SW 1271 (cell line): ENCODE measurements at regions not wholly inside any gene's neighbourhood (a gene's known extent, or its start where the extent isn't known, plus 50 kb on each side); places are given as distances from the start of the nearest gene placed in this dataset.

ENCODE experiments used
- DNase-seq, 2 experiments: peaks; one replicate each; lab custom pipeline; 2025; lab: John Stamatoyannopoulos, UW

DNA sequence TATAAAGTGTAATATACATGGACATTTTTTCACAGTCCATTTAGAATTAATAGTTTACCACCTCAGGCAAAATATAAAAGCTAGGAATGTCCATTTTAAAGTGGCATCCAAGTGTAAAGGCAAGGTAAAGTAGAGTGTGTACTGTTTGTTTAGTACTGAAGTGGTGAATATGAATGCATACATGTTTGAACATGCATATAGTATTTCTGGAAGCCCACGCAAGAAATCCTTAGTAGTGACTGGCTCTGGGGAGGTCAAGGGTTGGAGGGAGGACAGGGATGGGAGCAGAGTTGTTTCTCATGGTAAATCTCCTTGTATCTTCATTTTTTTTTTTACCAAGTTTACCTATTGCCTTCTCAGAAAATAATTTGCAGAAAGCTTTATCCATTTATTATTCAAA, 129.2 kb downstream of the UNC5CL start:
- DNase-seq = no peak

GRCh38 chr6:40907198-40907701, 131.8 kb downstream of the UNC5CL start:
- DNase-seq = no peak

DNA sequence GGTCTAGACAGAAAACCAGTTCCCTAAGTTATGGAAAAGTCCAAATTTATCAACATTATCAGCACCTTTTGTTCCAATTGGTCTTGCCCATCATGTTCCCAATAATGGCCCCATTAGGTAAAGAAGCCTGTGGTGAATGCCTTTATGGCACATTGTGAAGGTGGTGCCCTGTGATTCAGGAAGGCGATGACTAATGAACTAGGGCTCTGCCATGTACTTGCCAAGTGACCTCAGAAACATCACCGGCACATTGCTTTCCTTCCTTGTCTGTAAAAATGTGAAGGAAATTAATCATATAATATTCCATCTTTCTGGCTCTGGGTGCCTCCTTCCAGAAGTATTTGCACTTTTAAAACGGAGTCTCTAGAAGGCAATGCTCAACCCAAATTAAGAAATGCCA, 132.3 kb downstream of the UNC5CL start:
- no peak for DNase-seq

- DNase-seq = no peak
Measured at GRCh38 chr6:40904583-40905194, 134.3 kb downstream of the UNC5CL start.

GRCh38 chr6:40903456-40903855, 135.6 kb downstream of the UNC5CL start:
- no peak for DNase-seq

DNA sequence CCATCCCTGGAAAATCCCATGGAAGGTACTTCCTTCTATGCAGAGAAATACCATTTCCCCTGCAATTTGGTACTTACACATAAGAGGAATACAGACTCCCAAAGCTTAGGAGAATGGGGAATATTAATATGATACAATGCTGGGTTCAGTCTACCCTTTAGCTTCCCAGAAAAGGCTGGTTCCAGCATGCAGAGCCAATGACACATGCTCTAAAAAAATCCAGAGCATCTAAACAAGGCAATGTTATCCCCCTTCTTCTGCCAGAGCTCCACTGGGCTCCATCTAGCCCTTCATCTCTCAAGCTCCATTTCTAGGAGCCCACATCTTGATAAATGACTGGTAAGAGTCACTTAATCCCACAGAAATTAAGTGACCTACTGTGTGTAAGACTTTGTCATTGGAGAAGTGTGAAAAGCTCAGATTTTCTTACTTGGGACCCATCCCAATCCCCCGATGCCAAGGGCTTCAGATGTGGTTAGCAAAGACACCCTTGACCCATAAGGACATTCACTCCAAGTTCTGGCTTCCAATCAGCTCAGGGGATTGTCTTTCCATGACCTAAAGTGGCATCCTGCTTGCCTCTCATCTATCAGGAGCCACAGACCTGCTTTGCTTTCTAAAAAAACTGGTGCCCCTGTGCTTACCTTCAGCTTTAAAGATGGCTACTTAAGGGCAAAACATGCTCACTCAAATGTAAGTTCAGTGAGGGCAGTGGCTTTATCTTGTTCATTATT, 137.5 kb downstream of the UNC5CL start:
- no peak for DNase-seq

DNA sequence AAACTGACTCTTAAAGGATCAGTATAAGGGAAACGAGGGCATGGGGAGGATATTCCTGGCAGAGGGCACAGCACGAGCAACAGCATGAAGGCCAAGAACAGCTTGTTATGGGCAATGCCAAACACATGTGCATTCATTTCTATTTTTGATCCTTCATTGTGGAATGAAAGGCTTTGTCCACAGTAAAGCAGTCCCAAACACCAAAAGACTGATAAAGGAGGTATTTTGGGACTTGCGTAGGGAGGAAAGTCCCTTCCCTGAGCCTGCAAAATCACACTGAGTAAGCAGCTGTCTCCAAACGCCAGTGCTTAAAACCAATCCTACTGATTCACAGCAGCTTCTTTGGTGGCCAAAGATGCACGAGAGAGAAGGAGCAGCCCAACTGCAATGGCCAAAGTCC, 138.2 kb downstream of the UNC5CL start:
- no peak for DNase-seq

DNA sequence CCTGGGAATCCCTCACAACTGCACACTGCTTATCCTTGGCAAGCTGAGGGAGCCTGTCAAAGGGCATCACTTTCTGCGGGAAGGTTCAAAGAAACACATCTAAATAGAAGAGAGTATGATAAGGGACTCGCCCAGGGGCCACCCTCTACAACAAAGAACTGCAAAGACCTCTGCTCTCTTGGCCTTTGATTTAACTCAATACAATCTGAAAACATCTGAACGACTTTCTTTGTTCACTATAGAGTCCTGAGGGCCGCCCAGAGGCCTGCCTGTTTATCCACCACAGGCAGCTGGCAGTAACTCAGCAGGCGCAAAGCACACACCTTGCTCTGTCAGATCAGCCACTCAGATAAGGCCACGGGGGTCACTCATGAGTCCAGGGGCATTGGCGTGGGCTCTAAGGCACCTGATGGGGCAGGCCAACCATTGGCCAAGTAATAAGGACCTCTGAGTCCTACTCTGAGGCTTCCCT, 139.3 kb downstream of the UNC5CL start:
- DNase-seq = no peak

GRCh38 chr6:40898073-40898472, 140.9 kb downstream of the UNC5CL start:
- no peak for DNase-seq

GRCh38 chr6:40897390-40898003, 141.5 kb downstream of the UNC5CL start:
- no peak for DNase-seq

DNA sequence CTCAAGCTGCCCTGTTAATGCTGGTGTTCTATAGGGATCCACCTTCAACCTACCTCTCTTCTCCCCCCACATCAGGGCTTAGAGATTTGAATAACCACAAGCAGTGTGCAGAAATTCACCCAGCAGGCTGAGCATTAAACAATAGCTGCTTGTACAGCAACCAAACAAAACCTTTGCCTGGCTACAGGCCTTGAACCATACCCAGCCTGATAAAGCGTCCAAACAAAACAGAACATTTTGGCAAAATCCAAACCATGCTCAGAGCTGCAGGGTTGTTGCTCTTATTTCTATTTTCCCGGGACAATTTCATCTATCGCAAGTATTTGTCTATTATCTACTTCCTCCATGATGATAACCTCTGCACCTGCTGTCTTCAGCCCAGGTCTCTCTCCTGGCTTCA, 142.3 kb downstream of the UNC5CL start:
- no peak for DNase-seq

DNA sequence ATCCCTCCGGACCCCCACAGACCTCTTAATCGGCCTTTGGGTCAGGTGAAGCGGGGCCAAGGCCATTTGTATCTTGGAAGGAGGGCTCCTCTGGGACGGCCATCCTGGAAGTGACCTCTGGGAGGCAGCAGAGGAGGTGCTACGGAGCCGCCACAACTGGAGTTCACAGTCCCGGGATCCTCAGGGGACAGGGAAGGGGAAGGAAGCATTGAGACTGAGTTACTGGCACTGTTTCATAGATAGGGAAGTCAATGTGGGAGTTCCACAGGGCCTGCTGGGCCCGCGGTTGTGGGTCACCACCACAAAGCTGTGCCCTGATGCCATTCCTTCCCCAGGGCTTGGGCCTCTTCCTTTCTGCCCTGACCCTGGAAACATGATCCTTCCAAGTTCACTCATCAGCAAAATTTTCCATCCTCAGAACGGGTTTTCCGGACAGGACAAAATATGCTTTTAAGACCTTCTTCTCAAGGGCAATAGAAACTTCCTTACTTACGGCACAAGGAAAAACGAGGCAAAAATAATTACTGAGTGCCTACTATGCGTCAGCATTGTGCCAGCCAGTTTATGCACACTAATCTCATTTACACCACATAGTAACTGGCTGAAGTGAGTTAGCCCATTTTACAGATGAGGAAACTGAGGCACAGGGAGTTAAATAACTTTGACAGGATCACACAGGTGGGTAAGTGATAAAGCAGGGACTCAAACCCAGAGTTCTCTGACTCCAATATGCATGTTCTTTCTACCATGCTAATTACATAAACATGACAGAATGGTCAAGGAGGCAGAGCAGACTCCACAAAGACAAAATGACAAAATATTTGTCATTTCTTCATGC, 143.8 kb downstream of the UNC5CL start:
- peak in 1 of 2 experiments; percentile 7 for DNase-seq

DNA sequence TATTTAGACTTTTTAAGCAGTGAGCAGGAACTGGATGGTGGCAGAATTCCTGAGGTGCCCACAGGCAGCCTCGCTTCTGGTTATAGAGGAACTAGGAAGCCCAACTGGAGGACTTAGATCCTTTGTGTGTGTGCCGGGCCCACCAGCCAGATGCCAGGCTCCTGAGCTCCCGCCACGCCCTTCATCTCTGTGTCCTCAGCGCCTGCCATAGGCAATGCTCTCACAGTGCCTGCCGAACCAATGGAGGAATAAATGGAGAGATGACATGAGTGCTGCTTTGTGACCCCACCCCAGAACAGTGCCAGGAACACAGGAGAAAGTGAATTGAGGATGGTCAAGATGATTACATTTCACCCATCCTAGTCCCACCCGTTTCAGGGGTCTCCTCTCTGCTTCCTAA, 146.0 kb downstream of the UNC5CL start:
- DNase-seq = no peak

DNA sequence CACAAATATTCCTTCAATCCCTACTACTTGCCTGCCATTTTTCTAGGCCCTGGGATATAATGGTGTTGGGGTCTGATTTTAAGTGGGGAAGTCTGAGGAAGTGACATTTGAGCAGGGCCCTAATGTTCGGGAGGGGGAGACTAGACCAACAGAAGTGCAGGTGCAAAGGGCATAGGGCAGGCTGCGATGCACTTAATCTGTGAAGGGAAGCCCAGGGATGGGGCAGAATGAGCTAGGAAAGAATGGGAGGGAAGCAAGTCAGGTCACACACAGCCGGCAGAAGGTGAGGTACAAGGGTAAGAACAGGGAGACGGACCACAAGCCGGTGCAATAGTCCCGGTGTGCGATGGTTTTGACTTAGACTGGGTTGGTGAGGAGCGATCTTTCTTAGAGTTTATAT, 146.8 kb downstream of the UNC5CL start:
- DNase-seq = no peak

- no peak for DNase-seq
Measured at GRCh38 chr6:40891686-40892085, 147.3 kb downstream of the UNC5CL start.

DNA sequence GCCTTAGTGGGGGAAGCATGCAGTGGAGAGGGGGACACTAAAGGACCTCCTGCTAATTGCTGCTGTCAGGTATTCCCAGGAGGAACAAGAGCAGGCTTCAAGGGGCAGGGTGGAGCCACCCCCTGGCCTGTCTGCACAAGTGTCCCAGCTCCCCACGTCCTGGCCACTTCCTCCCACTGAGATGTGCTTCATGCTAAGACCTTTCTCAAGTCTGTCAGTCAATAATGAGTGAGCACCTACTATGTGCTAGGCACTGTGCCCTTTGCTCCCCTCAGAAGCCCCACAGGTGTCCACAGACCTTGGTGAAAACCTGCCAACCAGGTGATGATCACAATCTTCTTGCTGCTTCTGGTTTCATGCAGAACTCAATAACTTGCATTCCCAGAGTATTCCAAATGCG, 147.9 kb downstream of the UNC5CL start:
- DNase-seq = no peak

- DNase-seq = no peak
Measured at GRCh38 chr6:40889137-40889832, 149.7 kb downstream of the UNC5CL start.

GRCh38 chr6:40888456-40888990, 150.5 kb downstream of the UNC5CL start:
- no peak for DNase-seq

DNA sequence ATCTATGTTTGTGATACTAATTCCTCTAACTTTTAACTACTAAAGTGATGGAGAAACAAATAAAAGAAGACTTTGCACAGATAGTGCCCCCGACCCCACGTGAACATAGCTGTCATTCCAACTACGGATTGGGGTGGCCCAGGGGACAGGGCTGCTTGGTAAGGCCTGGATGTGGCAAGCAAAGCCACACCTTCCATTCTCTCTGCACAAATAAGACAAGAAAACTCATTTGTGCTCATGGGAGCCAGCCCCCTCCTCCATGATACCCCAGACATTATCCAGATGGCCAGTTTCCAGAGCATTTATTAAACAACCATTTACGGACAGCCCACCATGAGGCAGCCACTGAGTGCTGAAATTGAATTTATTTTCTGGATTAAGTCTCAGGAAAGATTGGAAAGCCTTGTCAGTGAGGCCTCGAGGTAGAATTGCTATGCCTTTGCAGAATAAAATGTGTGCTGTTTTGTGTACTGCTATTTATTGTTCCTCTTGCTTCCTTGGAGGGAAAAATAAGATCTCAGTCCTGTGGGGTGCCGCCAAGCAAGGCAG, 151.2 kb downstream of the UNC5CL start:
- DNase-seq = no peak

DNA sequence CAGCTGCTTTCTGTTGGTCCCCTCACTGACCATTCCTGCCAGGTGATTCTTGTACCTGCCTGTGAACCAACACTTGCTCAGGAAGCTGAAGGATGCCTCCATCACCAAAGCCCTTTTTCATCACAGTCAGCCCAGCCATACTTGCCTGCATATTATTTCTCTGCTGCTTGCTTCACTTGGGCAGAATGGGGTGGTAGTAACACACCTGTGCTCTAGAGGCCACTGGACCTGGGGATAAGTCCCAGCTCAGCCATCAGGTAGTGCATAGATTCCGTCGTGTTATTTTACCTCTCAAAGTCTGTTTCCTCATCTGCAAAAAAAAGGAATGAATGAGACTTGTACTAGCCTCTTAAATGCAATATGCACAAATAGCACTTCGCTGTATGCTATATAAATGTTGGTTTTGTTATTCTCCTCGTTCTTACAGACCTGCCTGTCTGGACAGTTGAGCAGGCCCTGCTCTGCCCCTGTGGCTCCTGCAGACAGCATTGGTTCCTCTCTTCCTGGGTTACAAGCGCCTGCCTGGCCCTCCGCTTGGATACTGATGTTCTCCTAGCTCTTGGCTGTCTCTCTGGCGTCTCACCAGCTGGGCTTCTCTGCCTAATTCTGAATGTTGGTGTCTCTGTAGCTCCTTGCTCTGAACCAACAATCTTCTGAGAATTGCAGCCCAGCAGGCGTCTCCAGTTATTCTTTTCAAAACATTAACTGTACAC, 151.8 kb downstream of the UNC5CL start:
- no peak for DNase-seq
